ENCODE measurements at regions not wholly inside any gene's neighbourhood (a gene's known extent, or its start where the extent isn't known, plus 50 kb on each side); places are given as distances from the start of the nearest gene placed in this dataset.

DNA sequence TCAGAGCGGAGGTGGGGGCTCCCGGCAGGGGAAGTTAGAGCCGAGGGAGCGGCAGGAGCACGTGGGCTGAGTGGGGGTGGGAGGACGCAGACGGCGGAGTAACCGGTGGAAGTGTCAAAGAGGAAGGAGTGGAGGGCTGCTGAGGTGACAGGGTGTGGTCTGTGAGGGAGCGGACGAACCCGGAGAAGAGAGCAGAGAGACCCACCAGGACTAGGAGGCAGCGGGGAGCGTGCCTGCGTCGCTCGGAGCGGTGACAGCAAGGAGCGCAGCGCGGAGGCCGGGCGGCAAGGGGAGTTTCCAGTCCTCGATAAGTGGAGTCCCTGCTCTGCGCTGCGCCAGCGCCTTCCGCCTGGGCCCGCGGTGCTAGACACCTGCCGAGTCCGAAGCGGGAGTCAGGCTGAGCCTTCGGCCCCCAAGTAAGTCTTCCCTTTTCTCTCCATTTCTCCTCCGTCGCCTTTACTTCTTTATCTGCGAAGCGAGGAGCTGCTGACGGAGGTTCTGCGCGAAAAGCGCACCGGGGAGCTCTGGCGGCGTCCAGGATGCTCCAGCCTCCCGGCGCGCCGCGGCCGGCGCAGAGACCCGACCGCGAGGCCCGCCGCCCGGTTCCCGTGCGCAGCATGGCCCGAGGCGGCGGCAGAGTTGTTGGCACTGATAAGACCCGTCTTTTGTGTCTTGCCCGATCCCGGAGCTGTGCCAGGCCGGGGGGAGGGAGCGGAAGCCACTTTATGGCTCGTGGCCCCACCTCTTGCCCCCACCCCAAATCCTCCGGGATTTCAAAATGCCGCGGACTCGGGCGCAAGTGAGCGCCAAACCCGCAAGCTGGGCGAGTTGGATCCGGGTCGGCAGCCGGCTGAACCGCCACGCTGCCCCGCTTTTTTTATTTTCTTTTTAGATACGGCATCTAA is 533.0 kb upstream of the SEMA6D start:
- DNase-seq: no peak

DNA sequence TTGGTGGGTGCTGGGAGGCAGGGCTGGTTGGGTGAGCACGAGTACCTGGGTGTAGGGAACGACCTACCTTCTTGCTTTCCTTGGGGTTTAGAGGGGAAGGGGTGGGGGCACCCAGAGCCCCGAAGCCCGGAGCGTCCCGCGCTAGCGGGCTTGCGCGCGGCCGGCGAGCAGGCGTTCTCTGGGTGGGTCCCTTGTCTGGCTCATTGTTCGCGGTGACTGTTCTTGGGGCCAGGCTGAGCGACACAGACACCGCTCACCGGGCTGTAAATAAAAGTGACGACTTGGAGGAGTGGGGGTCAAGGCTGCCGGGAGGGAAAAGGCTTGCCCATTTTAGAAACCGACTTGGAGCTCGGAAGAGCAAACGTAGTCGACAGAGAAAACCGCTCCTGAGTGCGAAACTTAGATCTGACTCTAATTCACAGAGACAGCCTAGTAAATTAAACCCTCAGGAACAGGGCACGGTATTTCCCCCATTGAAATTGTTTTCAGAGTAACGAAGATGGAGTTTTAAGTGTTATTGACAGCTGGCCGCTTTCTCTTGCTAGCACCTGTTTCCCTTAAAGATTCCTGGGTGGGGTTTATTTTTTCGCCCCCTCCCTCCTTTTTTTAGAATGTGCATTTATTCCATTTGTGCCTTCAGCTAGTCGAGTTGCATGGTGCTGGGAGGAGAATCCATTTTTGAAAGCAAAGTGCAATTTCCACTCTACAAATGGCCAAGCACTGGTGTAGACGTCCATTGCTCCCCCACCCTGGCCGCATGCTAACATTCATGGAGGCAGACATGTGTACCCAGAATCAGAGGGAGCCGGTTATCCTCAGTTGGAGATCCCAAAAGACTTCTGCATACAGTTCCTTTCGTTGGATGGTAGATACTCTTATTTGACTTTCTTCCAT is 532.1 kb upstream of the SEMA6D start:
- no peak for DNase-seq

DNA sequence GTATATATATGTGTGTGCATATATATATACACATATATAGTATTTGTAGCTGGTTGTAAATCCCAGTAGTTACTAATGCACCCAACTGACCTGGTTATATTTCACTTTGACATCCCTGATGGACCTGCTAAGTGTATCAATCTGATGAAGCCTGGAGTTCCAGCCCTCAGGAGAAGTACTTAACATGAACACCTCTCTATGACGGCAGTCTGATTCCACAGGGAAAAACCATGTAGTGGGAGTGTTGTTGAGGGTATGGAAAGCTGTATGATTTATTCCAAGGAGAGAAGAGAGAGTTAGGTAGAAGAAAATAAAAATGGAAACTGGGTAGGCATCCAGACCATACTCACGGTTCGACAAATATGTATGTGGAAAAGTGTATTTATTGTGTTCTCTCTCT is 531.2 kb upstream of the SEMA6D start:
- no peak for DNase-seq

DNA sequence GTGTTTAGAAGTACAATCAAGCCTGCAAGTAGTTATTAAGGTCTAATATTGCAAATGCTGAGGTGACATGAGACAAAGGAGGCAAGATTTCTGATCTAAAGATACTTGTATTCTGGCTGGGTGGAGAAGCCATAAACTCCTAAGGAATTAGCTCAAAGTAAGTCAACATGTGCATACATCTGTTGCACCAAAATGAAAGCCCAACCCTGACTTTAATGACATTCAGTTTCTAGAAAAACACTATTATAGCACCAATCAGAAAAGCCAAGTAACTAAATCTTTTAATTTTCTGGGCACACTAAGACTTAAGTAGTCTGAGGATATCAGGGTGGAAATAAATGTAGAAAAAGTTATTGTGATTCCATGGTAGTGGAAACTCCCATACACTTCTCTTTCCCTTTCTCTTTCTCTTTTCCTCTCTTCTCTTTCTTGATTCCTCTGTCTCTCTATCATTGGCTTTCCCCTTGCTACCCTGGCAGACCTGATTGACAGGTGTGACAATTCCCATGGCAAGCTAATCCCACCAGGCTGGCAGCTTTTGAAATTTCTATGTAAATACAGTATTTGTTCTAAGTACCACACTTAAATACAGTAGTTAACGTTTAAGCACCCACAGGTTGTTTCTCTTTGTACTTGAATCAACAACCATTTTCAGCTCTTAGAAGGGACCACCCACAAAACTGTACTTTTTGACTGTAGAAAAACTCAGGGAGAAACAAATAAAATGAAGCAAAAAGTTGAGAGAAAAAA is 528.4 kb upstream of the SEMA6D start:
- no peak for DNase-seq

DNA sequence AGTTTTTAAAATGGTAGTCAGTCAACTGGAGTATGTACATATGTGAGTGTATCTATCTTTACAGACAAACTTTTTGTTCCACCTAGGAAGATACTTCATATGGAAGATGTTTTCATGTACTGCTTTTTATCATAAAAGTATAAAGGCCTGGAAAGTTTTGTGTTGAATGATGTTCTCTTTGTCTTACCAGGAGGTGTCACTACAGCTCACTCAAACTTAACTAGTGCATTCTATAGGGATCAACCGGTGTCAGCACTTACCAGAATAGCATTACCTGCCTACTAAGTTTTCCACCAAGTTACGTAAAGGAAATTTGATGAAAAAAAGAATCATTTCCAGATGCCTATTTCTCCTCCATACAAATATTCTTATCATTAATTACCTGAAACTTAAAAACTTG is 522.6 kb upstream of the SEMA6D start:
- no peak for DNase-seq

DNA sequence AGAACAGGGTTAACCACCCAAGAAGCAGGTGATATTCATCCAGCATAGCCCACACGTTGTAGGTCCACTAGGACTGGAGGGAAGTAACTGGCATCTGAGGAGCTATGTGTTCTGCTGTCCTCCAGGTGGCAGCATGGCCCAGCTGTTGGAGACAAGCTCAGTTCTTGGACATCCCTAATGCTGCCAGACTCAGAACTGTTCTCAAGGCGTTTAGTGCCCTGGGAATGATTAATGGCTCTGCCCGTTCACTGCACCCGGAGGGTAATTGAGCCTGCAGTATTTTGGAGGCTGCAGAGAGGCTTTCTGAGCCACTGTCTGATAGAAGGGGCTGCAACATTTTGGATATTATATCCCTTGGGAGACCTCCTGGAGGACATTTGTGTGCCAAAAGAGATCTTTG is 521.3 kb upstream of the SEMA6D start:
- DNase-seq: peak in 1 of 2 experiments; percentile 44

DNA sequence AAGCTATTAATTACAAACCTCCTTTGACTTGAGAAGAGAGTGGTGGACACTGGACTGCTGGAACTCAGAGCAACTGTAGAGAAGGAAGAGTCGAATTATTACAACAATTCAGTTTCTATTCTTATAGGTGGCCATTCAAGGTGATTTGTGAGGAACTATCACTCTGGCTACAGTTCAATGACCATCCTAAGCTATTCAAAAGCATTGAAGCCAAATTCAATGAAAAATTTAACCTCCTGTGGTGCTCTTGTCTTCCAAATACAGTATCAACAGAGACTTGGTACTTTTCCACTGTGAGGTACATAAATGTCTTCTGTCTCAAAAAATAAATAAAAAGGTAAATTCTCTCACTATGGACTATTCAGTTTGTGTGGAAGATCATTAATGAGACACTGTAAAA is 513.3 kb upstream of the SEMA6D start:
- DNase-seq: no peak

DNA sequence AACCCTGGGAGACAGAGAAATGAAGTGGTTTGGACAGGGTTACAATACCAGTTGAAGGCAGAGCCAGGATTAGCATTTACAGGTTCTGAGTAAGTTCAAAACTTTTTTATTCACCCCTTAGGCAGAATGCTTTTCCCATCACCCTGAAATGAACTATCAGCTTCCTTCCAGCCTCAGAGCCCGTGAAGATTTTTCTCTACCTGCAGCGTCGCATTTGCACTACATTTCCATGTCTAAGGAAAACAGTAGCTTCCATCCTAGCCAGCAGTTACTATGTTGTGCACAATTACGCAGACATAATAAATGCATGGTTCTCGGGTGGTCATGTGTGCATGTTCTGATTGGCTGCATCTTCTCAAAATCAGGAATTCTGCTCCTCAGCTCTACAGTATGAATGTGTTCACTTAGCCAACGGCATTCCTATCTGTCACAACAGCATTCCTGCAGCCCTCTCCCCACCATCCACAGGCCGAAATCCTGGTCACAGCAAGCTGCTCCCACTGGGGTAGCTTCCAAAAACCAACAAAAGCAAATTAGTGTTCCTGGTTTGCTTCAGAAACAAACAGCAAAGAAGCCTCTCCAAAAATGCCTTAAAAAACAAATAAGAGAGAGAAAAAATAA is 510.8 kb upstream of the SEMA6D start:
- no peak for DNase-seq

DNA sequence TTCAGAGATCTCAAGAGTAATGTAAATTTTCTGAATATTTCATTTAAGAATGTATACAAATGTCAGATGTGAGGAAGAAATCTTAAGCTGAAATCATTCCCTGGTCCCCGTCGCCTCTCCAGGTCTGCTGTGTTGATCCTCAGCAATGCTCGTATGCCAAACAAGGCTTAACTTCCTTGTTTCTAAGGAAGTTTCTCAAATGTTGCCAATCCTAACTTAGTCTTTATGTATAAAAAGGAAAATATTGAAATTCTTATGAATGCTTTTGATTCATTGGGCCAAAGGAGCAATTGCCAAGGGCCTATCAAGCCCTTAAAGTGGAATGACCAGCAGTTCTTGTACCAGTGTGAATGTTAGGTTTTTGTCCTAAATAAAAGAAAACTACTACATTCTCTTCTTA is 507.7 kb upstream of the SEMA6D start:
- DNase-seq: no peak

DNA sequence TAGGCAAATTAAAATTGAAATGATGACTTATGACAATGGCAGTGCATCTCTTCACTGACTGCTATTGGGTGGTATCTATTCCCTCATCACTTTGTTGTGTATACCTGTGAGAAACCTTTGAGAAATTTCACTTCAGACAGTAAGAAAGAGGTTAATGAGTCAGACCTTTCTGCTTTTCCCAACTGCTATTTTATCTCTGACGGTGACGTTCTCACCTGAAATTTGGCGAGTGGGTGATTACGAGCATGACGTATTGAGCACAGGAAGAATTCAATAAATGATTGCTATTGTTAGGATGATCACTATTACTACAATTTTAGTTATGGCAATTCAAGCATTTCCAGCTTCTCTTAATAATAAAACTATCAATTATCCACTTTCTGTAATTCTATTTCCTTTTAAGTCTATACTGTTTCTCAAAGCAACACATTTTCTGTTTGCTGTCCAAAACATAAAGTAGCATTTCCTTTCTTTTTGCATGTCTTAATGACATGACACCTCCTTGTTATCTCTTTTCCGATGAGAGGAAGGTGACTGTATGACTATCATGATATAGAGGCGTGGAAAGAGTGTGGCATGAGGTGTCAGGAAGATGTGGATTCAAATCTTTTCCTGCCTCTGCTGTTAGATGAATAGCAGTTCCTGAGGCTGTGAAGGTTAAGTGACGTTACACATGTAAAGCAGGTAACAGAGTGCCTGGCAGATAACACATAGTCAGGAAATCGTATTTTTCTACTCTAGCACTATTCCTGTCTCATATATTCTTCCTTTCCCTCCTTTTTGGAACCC is 504.9 kb upstream of the SEMA6D start:
- DNase-seq: no peak

DNA sequence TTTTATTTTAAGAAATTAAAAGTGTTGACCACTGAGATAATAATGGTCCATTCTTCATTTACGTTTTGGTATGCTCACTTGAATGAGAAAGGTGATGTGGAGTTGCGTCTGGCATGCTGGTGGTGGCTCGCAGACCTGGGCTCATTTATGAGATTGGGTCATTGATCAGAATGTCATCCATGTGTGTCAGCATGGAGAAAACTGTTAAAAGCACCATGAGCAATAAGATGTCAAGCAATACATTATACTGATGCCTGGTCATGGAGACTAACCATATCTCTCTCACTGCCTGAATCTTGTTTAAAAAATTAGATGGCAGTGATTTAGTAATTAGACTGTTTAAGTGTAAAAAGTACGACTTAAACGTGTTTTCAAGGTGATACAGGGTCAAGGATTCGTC is 503.4 kb upstream of the SEMA6D start:
- no peak for DNase-seq

DNA sequence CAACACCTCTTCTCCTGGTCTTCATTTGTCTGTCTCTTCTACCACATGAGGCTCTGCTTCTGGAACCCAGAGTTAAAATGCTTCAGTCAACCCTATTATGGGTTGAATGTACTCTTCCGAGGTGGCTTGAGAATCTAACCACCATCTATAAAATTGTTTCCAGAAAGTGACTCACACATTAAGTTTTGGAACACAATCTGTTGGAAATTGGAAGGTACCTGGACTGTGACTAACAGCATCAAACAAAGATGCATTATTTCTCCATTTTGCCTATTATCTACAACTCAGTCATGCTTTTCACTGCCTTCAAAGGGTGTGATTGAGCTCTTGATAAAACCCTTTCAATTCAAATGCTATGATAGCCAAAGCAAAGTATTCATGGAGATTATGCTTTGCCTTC is 499.0 kb upstream of the SEMA6D start:
- no peak for DNase-seq

DNA sequence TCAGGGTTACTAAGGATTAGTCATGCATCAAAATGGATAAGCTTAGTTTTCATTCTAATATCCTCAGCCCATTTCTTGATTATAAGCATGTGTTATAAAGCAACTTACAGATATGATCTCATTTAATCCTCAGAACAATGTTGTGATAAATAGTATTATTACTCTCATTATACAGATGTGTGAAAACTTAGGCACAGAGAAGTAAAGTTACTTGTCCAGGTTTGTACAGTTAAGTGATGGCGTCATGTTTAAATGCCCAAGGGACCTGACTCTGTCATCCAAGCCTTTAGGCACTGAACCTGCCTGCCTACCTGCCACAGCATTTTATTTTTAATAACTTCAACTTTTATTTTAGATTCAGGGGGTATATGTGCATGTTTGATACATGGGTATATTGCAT is 472.9 kb upstream of the SEMA6D start:
- DNase-seq: no peak

DNA sequence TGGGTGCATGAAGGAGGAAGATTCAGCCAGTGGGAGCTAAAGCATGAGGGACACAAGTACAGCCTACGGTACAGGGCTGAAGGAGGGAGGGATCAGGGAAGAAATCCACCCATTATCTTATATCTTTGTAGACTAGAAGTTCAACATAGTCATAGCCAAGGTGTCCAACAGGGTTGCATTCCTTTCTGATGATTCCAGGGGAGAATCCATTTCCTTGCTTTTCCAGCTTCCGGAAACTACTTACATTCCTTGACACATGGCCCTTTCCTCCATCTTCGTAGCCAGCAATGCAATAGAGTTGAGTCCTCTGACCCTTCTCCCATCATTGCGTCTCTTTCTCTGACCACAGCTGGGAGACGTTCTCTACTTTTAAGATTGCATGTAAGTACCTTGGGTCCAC is 471.0 kb upstream of the SEMA6D start:
- DNase-seq: no peak

DNA sequence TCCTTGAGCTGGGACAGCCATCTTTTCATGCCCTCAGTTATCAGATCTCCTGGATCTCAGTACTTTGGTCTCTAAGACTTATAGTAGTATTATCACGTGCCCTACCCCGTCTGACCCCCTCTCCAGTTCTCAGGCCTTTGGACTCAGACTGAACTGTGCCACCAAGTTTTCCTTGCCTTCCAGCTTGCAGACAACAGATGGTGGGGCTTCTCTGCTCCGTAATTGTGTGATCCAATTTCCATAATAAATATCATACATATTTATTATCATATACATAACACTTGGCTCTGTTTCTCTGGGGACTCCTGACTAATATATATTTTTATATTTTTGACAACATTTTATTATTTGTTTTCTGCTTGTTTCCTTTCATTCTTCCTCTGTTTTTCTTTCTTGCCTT is 458.8 kb upstream of the SEMA6D start:
- DNase-seq: no peak

DNA sequence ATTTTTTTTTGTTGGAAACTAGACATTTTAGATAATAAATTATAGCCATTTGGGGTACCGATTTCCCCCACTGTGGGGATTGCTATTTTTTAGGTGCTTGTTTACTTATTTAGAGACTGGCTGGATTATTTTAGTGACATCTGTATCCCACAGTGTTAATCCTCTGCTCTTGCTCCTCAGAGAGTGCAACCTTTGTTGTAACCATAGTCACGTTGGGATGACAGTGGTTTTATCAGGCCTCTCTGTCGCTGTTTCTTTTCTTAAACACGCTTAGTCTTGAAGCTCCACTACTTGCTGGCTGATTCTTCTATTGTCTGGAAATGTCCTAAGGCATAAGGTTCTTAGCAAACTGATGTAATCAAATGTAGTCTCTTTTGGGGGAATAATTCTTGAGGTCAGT is 451.6 kb upstream of the SEMA6D start:
- DNase-seq: no peak

DNA sequence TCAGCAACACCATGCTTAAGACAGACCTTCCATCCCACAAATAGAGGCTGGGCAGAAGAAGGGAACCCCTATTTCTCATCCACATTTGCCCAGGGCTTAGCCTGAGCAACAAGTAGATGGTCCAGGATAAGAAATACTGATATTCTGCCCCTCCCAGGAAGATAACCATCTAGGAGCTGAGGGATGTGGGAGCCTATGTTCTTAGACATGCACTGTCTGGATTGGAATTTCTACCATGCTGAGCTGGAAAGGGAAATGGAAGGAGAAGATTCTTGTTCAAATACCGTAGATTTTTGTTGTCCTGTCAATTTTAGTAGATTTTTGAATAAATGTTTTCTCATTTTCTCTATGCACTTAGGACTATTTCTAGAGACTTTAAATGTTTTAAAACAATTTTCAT is 450.7 kb upstream of the SEMA6D start:
- DNase-seq: no peak

DNA sequence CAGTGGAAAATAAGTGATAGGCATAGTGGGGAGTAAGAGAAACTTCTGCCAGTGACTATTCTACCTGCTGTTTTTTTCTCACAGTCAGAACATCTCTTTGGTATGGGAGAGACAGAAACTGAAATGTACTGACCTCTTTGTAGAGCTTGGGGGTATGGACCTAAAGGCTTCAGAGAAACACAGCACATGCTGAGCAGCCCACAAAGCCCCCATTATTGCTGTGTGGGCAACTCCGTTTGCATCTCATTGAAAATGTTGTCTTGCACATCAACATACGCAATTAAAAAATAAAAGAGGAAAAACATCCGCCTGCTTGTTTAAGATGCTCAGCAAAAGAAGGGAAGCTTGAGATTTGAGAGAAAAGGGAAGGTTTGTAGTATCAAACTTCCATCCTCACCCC is 443.4 kb upstream of the SEMA6D start:
- DNase-seq: no peak

DNA sequence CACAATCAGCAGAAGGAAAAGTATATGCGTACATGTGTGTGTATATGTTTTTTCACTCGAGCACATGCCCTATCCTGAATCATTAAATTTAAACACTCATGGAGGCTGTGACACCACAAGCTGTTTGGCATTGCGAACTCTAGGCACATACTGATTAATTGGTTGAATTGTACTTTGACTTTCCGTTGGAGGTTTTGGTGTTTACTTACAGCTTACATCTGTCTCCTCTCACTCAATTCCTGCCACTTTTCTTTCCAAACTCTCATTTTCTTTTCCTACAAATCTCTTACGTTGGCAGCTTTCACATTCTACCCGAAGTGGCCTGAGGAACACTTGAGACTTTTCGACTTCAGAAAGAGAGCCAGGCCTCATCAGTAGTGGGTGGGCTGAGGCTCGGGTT is 434.1 kb upstream of the SEMA6D start:
- DNase-seq: no peak

DNA sequence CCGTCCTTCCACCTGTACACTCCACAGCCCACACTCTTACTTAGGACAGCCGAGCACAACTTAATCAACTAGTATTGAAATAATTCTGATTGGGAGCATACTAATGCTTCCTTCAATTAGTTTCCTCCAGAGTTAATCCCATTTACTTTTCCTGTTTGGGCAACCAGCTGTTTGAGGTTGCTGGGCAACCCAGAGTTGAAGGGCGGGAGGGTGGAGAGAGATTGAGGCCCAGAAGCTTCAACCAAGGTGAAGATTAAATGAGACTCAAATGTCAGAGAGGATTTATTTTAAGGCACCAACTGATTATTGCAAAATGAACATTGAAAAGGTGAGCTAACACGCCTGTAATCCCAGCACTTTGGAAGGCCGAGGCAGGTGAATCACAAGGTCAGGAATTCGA is 428.5 kb upstream of the SEMA6D start:
- DNase-seq: no peak

DNA sequence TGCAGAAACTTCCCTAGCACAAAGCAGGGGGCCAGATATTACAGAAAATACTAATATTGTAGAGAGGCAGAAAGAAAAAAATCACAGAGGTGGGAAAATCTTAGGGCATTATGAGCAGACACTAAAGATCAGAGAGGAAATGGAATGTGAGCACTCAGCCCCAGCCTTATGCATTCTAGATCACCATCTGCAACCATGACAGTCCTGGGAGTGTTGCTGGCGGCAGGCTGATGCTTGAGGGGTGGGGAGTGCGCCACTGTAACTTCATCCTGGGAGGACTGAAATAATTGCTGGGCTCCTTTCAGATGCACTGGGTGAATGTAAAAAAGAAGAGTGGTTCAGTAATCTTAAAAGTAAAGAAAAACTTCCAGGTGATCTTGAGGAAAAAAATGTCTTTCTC is 427.6 kb upstream of the SEMA6D start:
- no peak for DNase-seq

DNA sequence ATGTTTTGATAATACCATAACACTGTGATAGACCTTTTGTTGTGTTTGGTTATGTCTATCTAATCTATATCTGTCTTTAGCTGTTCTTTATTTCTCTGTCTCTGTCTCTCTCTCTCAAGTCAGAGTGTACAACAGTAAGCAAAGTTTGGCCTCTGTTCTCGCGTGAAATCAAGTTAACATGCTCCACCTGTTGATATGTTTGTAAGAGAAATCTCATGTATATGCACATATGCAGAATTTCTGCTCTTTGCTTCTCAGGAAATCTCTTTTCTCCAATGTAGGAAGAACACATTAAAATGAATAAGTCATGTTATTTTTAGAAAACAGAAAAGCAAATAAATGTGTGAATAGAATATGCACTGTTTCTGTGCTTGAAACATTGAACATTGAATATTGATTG is 425.5 kb upstream of the SEMA6D start:
- DNase-seq: no peak
